H1 (cell line): ENCODE measurements at regions not wholly inside any gene's neighbourhood (a gene's known extent, or its start where the extent isn't known, plus 50 kb on each side); places are given as distances from the start of the nearest gene placed in this dataset.
A peak's percentile ranks its signal among the peaks of the same experiment; 100 is the strongest.

ENCODE experiments used
- CTCF ChIA-PET: fragments of 300-600 bp; sonication (Branson Sonifier 250); formaldehyde crosslinking; loops from one replicate; lab custom pipeline; 2021; ENCODE audit not compliant: partially characterized antibody; lab: Charles Lee
- POLR2A ChIA-PET: fragments of 300-600 bp; sonication (Branson Sonifier 250); formaldehyde crosslinking; loops from one replicate; lab custom pipeline; 2021; ENCODE audit warnings: inconsistent platforms; ENCODE audit not compliant: partially characterized antibody; lab: Charles Lee
- DNase-seq, 2 experiments: peaks; one replicate each; pipeline versions ENCODE4 v3.0.0 to v3.0.0-alpha.2; 2010 to 2022; ENCODE audit warnings: low spot score in 2 of 2, low read depth in 1 of 2, mixed read lengths in 1 of 2
- FAIRE-seq: peaks from 2 replicates; lab custom pipeline; 2011; peaks lifted over from hg19 to GRCh38; lab: Jason Lieb, UNC
- H2AFZ ChIP-seq: 2 replicates; pipeline ENCODE4 v1.8.1; 2012; ENCODE audit warnings: low read length, inconsistent platforms
- H2AK5ac ChIP-seq: 2 replicates; pipeline ENCODE4 v1.6.1; 2013; ENCODE audit warnings: low read depth, low read length
- H2BK120ac ChIP-seq: replicated peaks from 2 replicates; pipeline ENCODE3; 2013; ENCODE audit warnings: low read depth, low read length, inconsistent platforms
- H2BK12ac ChIP-seq: 2 replicates; pipeline ENCODE4 v1.6.1; 2013; ENCODE audit warnings: low read depth, low read length
- H2BK15ac ChIP-seq: 2 replicates; pipeline ENCODE4 v1.6.1; 2013; ENCODE audit warnings: low read length
- H2BK20ac ChIP-seq: 2 replicates; pipeline ENCODE4 v1.6.1; 2013; ENCODE audit warnings: low read length
- H2BK5ac ChIP-seq: 2 replicates; pipeline ENCODE4 v1.6.1; 2013; ENCODE audit warnings: low read depth, low read length
- H3K14ac ChIP-seq: 2 replicates; pipeline ENCODE4 v1.6.1; 2013; ENCODE audit warnings: inconsistent platforms; ENCODE audit not compliant: insufficient read length
- H3K18ac ChIP-seq: 2 replicates; pipeline ENCODE4 v1.6.1; 2013; ENCODE audit warnings: low read length; ENCODE audit errors: extremely low read depth
- H3K23ac ChIP-seq: 2 replicates; pipeline ENCODE4 v1.6.1; 2013; ENCODE audit warnings: inconsistent platforms; ENCODE audit not compliant: insufficient read length
- H3K23me2 ChIP-seq: 2 replicates; pipeline ENCODE4 v1.6.1; 2013; ENCODE audit warnings: low read depth, low read length
- H3K27ac ChIP-seq: 2 replicates; pipeline ENCODE4 v1.6.1; 2011; ENCODE audit warnings: low read depth, low read length, inconsistent platforms
- H3K27me3 ChIP-seq, 4 experiments: replicated peaks in 1 of 4; 1 replicate in 1 of 4; 2 replicates in 3 of 4; pipeline versions ENCODE4 v1.6.1 to v1.8.1; 2011 to 2013; ENCODE audit warnings: low read length in 3 of 4, mild to moderate bottlenecking in 3 of 4, inconsistent platforms in 2 of 4, mixed read lengths in 2 of 4, moderate library complexity in 1 of 4; ENCODE audit not compliant: control insufficient read depth in 3 of 4, insufficient read depth in 3 of 4; ENCODE audit errors: extremely low read depth in 1 of 4
- H3K36me3 ChIP-seq, 4 experiments: 2 replicates each; pipeline versions ENCODE4 v1.6.1 to v1.8.1; 2011 to 2013; ENCODE audit warnings: mild to moderate bottlenecking in 4 of 4, low read length in 3 of 4, moderate library complexity in 2 of 4, control low read depth in 1 of 4, inconsistent platforms in 1 of 4; ENCODE audit not compliant: insufficient read depth in 4 of 4, control insufficient read depth in 2 of 4
- H3K4ac ChIP-seq: replicated peaks from 2 replicates; pipeline ENCODE3; 2013; ENCODE audit warnings: low read length, low read depth, mixed read lengths, inconsistent platforms; ENCODE audit not compliant: insufficient read length
- H3K4me1 ChIP-seq, 4 experiments: replicated peaks in 1 of 4; 1 replicate in 1 of 4; 2 replicates in 3 of 4; pipeline versions ENCODE4 v1.6.1 to v1.8.1; 2011 to 2013; ENCODE audit warnings: low read length in 3 of 4, inconsistent platforms in 2 of 4, mixed read lengths in 1 of 4; ENCODE audit not compliant: insufficient read depth in 4 of 4, control insufficient read depth in 3 of 4
- H3K4me2 ChIP-seq, 2 experiments: 2 replicates each; pipeline versions ENCODE4 v1.6.1 to v1.8.1; 2011 to 2013; ENCODE audit warnings: low read depth in 2 of 2, low read length in 2 of 2, control low read depth in 1 of 2, inconsistent platforms in 1 of 2, mild to moderate bottlenecking in 1 of 2; ENCODE audit not compliant: insufficient read depth in 1 of 2
- H3K4me3 ChIP-seq, 4 experiments: fragments of 200-600, 300-600 bp in 1 of 4; sonication (generic), shearing (Covaris generic), sonication (Bioruptor Twin) in 1 of 4; 2 replicates each; pipeline versions ENCODE4 v1.5.1 to v1.8.1; 2011 to 2016; ENCODE audit warnings: low read length in 4 of 4, low read depth in 3 of 4, control low read depth in 2 of 4, inconsistent platforms in 2 of 4, mild to moderate bottlenecking in 2 of 4, mixed read lengths in 1 of 4, moderate library complexity in 1 of 4; ENCODE audit not compliant: insufficient read depth in 2 of 4; ENCODE audit errors: extremely low read depth in 1 of 4
- H3K56ac ChIP-seq: replicated peaks from 2 replicates; pipeline ENCODE3; 2013; ENCODE audit warnings: low read depth, mild to moderate bottlenecking, mixed read lengths, low read length, inconsistent platforms; ENCODE audit not compliant: insufficient read length
- H3K79me1 ChIP-seq: 2 replicates; pipeline ENCODE4 v1.6.1; 2013; ENCODE audit warnings: low read depth, low read length, control low read depth
- H3K79me2 ChIP-seq, 2 experiments: 2 replicates each; pipeline versions ENCODE4 v1.6.1 to v1.8.1; 2012 to 2013; ENCODE audit warnings: low read length in 2 of 2, mild to moderate bottlenecking in 2 of 2, inconsistent platforms in 1 of 2; ENCODE audit not compliant: insufficient read depth in 2 of 2, control insufficient read depth in 1 of 2
- H3K9ac ChIP-seq, 4 experiments: replicated peaks in 1 of 4; 1 replicate in 1 of 4; 2 replicates in 3 of 4; pipeline versions ENCODE4 v1.6.1 to v1.8.1; 2011 to 2013; ENCODE audit warnings: low read depth in 3 of 4, low read length in 3 of 4, control low read depth in 2 of 4, mild to moderate bottlenecking in 2 of 4, moderate library complexity in 2 of 4, inconsistent platforms in 1 of 4; ENCODE audit errors: extremely low read depth in 1 of 4
- H3K9me3 ChIP-seq, 2 experiments: 2 replicates each; pipeline versions ENCODE4 v1.6.1 to v1.8.1; 2012 to 2013; ENCODE audit warnings: mild to moderate bottlenecking in 2 of 2, moderate library complexity in 2 of 2, control low read depth in 1 of 2, inconsistent platforms in 1 of 2, low read depth in 1 of 2, low read length in 1 of 2, mixed read lengths in 1 of 2; ENCODE audit not compliant: insufficient read depth in 2 of 2
- H4K20me1 ChIP-seq, 2 experiments: replicated peaks in 1 of 2; 2 replicates each; pipeline versions ENCODE3 to v1.8.1; 2011 to 2013; ENCODE audit warnings: inconsistent platforms in 2 of 2, low read length in 2 of 2, mild to moderate bottlenecking in 1 of 2; ENCODE audit not compliant: insufficient read depth in 2 of 2, control insufficient read depth in 1 of 2
- H4K5ac ChIP-seq: 2 replicates; pipeline ENCODE4 v1.6.1; 2013; ENCODE audit warnings: low read length, low read depth, mixed read lengths, inconsistent platforms; ENCODE audit not compliant: insufficient read length
- H4K8ac ChIP-seq: 2 replicates; pipeline ENCODE4 v1.8.0; 2013; ENCODE audit warnings: mild to moderate bottlenecking, moderate library complexity, low read length, inconsistent platforms; ENCODE audit not compliant: insufficient read depth; ENCODE audit errors: extremely low read depth
- H4K91ac ChIP-seq: replicated peaks from 2 replicates; pipeline ENCODE3; 2013; ENCODE audit warnings: low read length, mixed read lengths, inconsistent platforms; ENCODE audit not compliant: insufficient read length
- BACH1 ChIP-seq: IDR thresholded peaks from 2 replicates; pipeline ENCODE4 v1.6.1; 2012; ENCODE audit warnings: low read length, improper control_type of control experiment
- CHD2 ChIP-seq: IDR thresholded peaks from 2 replicates; pipeline ENCODE4 v1.6.1; 2012; ENCODE audit warnings: low read length, improper control_type of control experiment
- E2F6 ChIP-seq: IDR thresholded peaks from 2 replicates; pipeline ENCODE4 v1.6.1; 2012; ENCODE audit warnings: inconsistent platforms
- GABPA ChIP-seq: IDR thresholded peaks from 2 replicates; pipeline ENCODE4 v1.6.1; 2011; ENCODE audit warnings: mild to moderate bottlenecking, low read length, moderate library complexity, borderline replicate concordance; ENCODE audit not compliant: insufficient read depth
- KDM5A ChIP-seq: fragments of 200-600 bp; IDR thresholded peaks from 2 replicates; pipeline ENCODE4 v1.7.1; 2012; ENCODE audit warnings: mild to moderate bottlenecking, low read length, inconsistent platforms, mixed read lengths
- RFX5 ChIP-seq: IDR thresholded peaks from 2 replicates; pipeline ENCODE4 v1.6.1; 2011; ENCODE audit warnings: low read depth, low read length, improper control_type of control experiment, borderline replicate concordance
- SIN3A ChIP-seq, 2 experiments: IDR thresholded peaks in 1 of 2; conservative IDR thresholded peaks in 1 of 2; 2 replicates each; pipeline ENCODE4 v1.6.1; 2011 to 2012; ENCODE audit warnings: low read length in 2 of 2, improper control_type of control experiment in 1 of 2, low read depth in 1 of 2, mild to moderate bottlenecking in 1 of 2
- SIRT6 ChIP-seq: IDR thresholded peaks from one replicate; pipeline ENCODE4 v1.7.1; 2012; ENCODE audit warnings: low read length, inconsistent platforms
- SP1 ChIP-seq: IDR thresholded peaks from 2 replicates; pipeline ENCODE4 v1.6.1; 2011; ENCODE audit warnings: low read depth, low read length
- TEAD4 ChIP-seq: IDR thresholded peaks from 2 replicates; pipeline ENCODE4 v1.6.1; 2012; ENCODE audit warnings: low read depth, low read length, inconsistent platforms, mixed read lengths
- WGBS, 2 experiments: shearing (Covaris generic) in 1 of 2; methylation state at CpG; one replicate each; pipeline versions ENCODE4 v1.1.6 to v1.1.7; 2013 to 2015; ENCODE audit warnings: low lambda C conversion rate in 2 of 2, mixed read lengths in 2 of 2, inconsistent platforms in 1 of 2, low coverage in 1 of 2, missing lambda C conversion rate in 1 of 2; ENCODE audit not compliant: insufficient replicate concordance in 2 of 2, insufficient coverage in 1 of 2, insufficient read length in 1 of 2; ENCODE audit errors: extremely low coverage in 1 of 2, missing lambda C conversion rate in 1 of 2; 5-methylcytosine and 5-hydroxymethylcytosine counted together

- POLR2A ChIA-PET: interaction anchor here (0.6 kb wide), 1 partner anchor 1031 kb away, joined by 4 read pairs; no protein-coding TSS in a partner anchor
- Histone ChIP-seq H3K9ac (no peak overlapping the region), H3K9me3 (no peaks in the 10 kb centered on the region)
These were observed 316.2 kb downstream of the STIM2 start for GRCh38 chr4:27176881-27177280.

More at GRCh38 chr4:27176881-27177280, 316.2 kb downstream of the STIM2 start:
- no peak overlapping the region for H4K91ac ChIP-seq
- H3K27ac ChIP-seq: no peak overlapping the region
- H3K4me3 ChIP-seq: no peak overlapping the region
- H3K56ac ChIP-seq: no peak overlapping the region
- no peak overlapping the region for H4K8ac ChIP-seq
- H2BK15ac ChIP-seq: no peak overlapping the region
- H3K4ac ChIP-seq: no peak overlapping the region
- no peaks in the 10 kb centered on the region for H3K79me2 ChIP-seq
- no peak overlapping the region for H3K23ac ChIP-seq
- H3K36me3 ChIP-seq: no peaks in the 10 kb centered on the region
- H2BK120ac ChIP-seq: no peak overlapping the region
- peak overlapping the region; percentile 43; the same call in 1 of the 2 replicates for H2AFZ ChIP-seq
- H3K4me1 ChIP-seq: no peaks in the 10 kb centered on the region
- WGBS, 2 experiments: 44% methylated on average over 2 of the region's 2 CpGs; no CpG with 5 or more reads in 1 of the 2 experiments
- H2BK20ac ChIP-seq: no peak overlapping the region
- no peak for DNase-seq
- no peak overlapping the region for H3K4me2 ChIP-seq
- H4K20me1 ChIP-seq: no peaks in the 10 kb centered on the region
- H2BK12ac ChIP-seq: no peak overlapping the region
- TF ChIP-seq CHD2 (no peak), BACH1 (no peak), KDM5A (no peak), GABPA (no peak), RFX5 (no peak), SIN3A (conservative IDR thresholded peaks at IDR 0.05 in 1 of 2, IDR thresholded peaks at IDR 0.05 in 1 of 2; ENCODE audit: low read depth in 1 of 2, low read length in 2 of 2) (no peak), TEAD4 (no peak), SP1 (no peak), SIRT6 (no peak), E2F6 (no peak)
- no peak overlapping the region for H4K5ac ChIP-seq
- no peaks in the 10 kb centered on the region for H3K79me1 ChIP-seq
- FAIRE-seq: no peak
- H3K23me2 ChIP-seq: no peaks in the 10 kb centered on the region
- no peak overlapping the region for H3K18ac ChIP-seq
- no peak overlapping the region for H2AK5ac ChIP-seq
- CTCF ChIA-PET: interaction anchor here (0.6 to 6.8 kb wide), 18 partner anchors 9 to 532 kb away, joined by 3 to 60 read pairs (median 4); no protein-coding TSS in a partner anchor
- no peaks in the 10 kb centered on the region for H3K27me3 ChIP-seq
- H2BK5ac ChIP-seq: no peak overlapping the region
- H3K14ac ChIP-seq: no peak overlapping the region
